T-helper 2 cell (primary cell): ENCODE measurements at regions not wholly inside any gene's neighbourhood (a gene's known extent, or its start where the extent isn't known, plus 50 kb on each side); places are given as distances from the start of the nearest gene placed in this dataset.
"Not testable (repeated sequence)": the region's sequence is repeated elsewhere in the genome, so short reads cannot be mapped to it uniquely, and the experiment has no call there.

Experiments used
- DNase-seq, 5 experiments: peaks; one replicate each; pipeline versions ENCODE4 v3.0.0 to v3.0.0-alpha.2; 2012 to 2022

- no peak for DNase-seq
These were observed 56.2 kb upstream of the TNPO1 start for GRCh38 chr5:72760259-72760658.

- DNase-seq, result no peak
These were observed 63.6 kb upstream of the TNPO1 start for GRCh38 chr5:72752909-72753308.

- no peak for DNase-seq
These were observed 67.0 kb upstream of the TNPO1 start for GRCh38 chr5:72749362-72749997.

- no peak for DNase-seq
These were observed 68.6 kb upstream of the TNPO1 start for GRCh38 chr5:72747826-72748225.

GRCh38 chr5:72746736-72747135 lies 69.7 kb upstream of the TNPO1 start:
- no peak for DNase-seq

GRCh38 chr5:72744136-72744535 lies 72.3 kb upstream of the TNPO1 start:
- DNase-seq, result no peak

- no peak for DNase-seq
These were observed 74.7 kb upstream of the TNPO1 start for GRCh38 chr5:72741805-72742204.

- no peak for DNase-seq
These were observed 82.7 kb upstream of the TNPO1 start for GRCh38 chr5:72733810-72734209.

GRCh38 chr5:72723581-72723980 lies 92.9 kb upstream of the TNPO1 start:
- no peak for DNase-seq

GRCh38 chr5:72722792-72723452 lies 93.5 kb upstream of the TNPO1 start:
- no peak for DNase-seq

- DNase-seq, result no peak
These were observed 94.6 kb upstream of the TNPO1 start for GRCh38 chr5:72721844-72722243.

- no peak for DNase-seq
These were observed 96.3 kb upstream of the TNPO1 start for GRCh38 chr5:72720205-72720604.

GRCh38 chr5:72711351-72711750 lies 105.1 kb upstream of the TNPO1 start:
- no peak for DNase-seq

- DNase-seq, result no peak
These were observed 107.1 kb upstream of the TNPO1 start for GRCh38 chr5:72709341-72709740.

- no peak for DNase-seq
These were observed 111.3 kb upstream of the TNPO1 start for GRCh38 chr5:72705178-72705577.

- DNase-seq, result no peak
These were observed 112.6 kb upstream of the TNPO1 start for GRCh38 chr5:72703876-72704275.

- DNase-seq, result peak in 1 of 5 experiments; percentile 27
These were observed 113.5 kb upstream of the TNPO1 start for GRCh38 chr5:72702881-72703434.

GRCh38 chr5:72702105-72702504 lies 114.4 kb upstream of the TNPO1 start:
- not testable (repeated sequence) for DNase-seq

- no peak for DNase-seq
These were observed 118.0 kb upstream of the TNPO1 start for GRCh38 chr5:72698481-72698880.

- no peak for DNase-seq
These were observed 118.8 kb upstream of the TNPO1 start for GRCh38 chr5:72697622-72698021.

- DNase-seq, result no peak
These were observed 120.8 kb upstream of the TNPO1 start for GRCh38 chr5:72695659-72696058.

GRCh38 chr5:72694856-72695255 lies 121.6 kb upstream of the TNPO1 start:
- DNase-seq, result no peak

- DNase-seq, result no peak
These were observed 122.8 kb upstream of the TNPO1 start for GRCh38 chr5:72693546-72694205.
